ENCODE measurements at regions not wholly inside any gene's neighbourhood (a gene's known extent, or its start where the extent isn't known, plus 50 kb on each side); places are given as distances from the start of the nearest gene placed in this dataset.

DNA sequence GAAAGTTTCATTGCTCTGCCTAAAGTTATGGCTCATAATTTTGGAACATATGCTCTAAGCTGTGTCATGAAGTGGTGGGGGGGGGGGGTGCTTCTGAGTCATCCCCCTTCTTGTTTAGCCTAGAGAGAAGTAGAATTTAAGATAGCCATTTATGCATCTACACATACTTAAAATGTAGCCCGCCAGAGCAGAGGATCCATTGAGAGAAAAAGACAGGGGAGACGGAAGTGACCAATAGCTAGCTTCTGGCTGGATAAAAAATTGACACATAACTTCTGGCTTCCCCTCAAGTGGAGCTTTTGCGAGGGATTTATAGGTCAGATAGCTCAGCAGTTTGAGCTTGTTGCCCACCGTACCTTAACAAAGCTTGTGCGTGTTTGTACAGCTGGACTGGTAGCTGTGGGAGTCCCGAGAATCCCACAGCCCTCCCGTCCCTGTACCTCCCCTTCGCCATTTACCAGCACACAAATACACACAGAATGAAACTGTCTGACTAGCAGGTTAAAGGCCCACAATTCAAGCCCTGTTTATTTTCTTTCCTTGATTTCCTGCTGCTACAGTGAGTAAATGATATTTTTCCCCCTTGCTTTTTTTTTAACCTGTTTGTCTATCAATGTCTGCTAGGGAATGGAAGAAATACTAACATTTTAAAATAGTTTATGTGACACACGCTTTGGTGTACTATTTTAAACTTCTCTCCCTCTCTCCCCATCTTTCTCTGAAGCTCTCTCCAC, 232.6 kb upstream of the FERD3L start:
- TF ChIP-seq, protein P1, sequence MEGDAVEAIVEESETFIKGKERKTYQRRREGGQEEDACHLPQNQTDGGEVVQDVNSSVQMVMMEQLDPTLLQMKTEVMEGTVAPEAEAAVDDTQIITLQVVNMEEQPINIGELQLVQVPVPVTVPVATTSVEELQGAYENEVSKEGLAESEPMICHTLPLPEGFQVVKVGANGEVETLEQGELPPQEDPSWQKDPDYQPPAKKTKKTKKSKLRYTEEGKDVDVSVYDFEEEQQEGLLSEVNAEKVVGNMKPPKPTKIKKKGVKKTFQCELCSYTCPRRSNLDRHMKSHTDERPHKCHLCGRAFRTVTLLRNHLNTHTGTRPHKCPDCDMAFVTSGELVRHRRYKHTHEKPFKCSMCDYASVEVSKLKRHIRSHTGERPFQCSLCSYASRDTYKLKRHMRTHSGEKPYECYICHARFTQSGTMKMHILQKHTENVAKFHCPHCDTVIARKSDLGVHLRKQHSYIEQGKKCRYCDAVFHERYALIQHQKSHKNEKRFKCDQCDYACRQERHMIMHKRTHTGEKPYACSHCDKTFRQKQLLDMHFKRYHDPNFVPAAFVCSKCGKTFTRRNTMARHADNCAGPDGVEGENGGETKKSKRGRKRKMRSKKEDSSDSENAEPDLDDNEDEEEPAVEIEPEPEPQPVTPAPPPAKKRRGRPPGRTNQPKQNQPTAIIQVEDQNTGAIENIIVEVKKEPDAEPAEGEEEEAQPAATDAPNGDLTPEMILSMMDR (conservative IDR thresholded peaks at IDR 0.05; ENCODE audit: low read depth, low read length), result no peak
- TF ChIP-seq EZH2phosphoT487 (IDR thresholded peaks at IDR 0.05; ENCODE audit: borderline replicate concordance, low read length) (no peak), EZH2 (IDR thresholded peaks at IDR 0.05; ENCODE audit: low read length, unreplicated experiment) (no peak)

Data from PC-3 (cell line).